HG02884 (cell line): ENCODE measurements at regions not wholly inside any gene's neighbourhood (a gene's known extent, or its start where the extent isn't known, plus 50 kb on each side); places are given as distances from the start of the nearest gene placed in this dataset.
"Not testable (repeated sequence)": the region's sequence is repeated elsewhere in the genome, so short reads cannot be mapped to it uniquely, and the experiment has no call there.

ENCODE experiments used
- ATAC-seq: cut with Tn5 transposase; IDR thresholded peaks from one replicate; pipeline ENCODE4 v1.9.1; 2021; ENCODE audit warnings: mild to moderate bottlenecking, moderate library complexity; ENCODE audit not compliant: unreplicated experiment

- ATAC-seq: no peak
Measured at GRCh38 chr6:87772597-87773530, 70.8 kb upstream of the AKIRIN2 start.

GRCh38 chr6:87767478-87767877 lies 65.4 kb upstream of the AKIRIN2 start:
- ATAC-seq: no peak

GRCh38 chr6:87766211-87766610 lies 64.2 kb upstream of the AKIRIN2 start:
- ATAC-seq: no peak

- no peak for ATAC-seq
Measured at GRCh38 chr6:87763901-87764300, 61.9 kb upstream of the AKIRIN2 start.

- no peak for ATAC-seq
Measured at GRCh38 chr6:87763276-87763675, 61.2 kb upstream of the AKIRIN2 start.

- ATAC-seq: no peak
Measured at GRCh38 chr6:87762116-87762515, 60.1 kb upstream of the AKIRIN2 start.

- no peak for ATAC-seq
Measured at GRCh38 chr6:87757792-87758191, 55.8 kb upstream of the AKIRIN2 start.

GRCh38 chr6:87756858-87757257 lies 54.8 kb upstream of the AKIRIN2 start:
- peak; percentile 94 for ATAC-seq

GRCh38 chr6:87755708-87756671 lies 54.0 kb upstream of the AKIRIN2 start:
- no peak for ATAC-seq

- ATAC-seq: peak; percentile 34
Measured at GRCh38 chr6:87754828-87755227, 52.8 kb upstream of the AKIRIN2 start.

- ATAC-seq: no peak
Measured at GRCh38 chr6:87753131-87753685, 51.2 kb upstream of the AKIRIN2 start.

- not testable (repeated sequence) for ATAC-seq
Measured at GRCh38 chr6:87752503-87752902, 50.5 kb upstream of the AKIRIN2 start.
